GM12872 (cell line): ENCODE measurements at regions not wholly inside any gene's neighbourhood (a gene's known extent, or its start where the extent isn't known, plus 50 kb on each side); places are given as distances from the start of the nearest gene placed in this dataset.

ENCODE experiments used
- CTCF ChIP-seq: IDR thresholded peaks from 3 replicates; pipeline ENCODE4 v1.5.1; 2011; ENCODE audit warnings: low read depth, mild to moderate bottlenecking, low read length, moderate library complexity; ENCODE audit not compliant: insufficient read depth

GRCh38 chr5:4207486-4207885 lies 611.9 kb downstream of the IRX1 start:
- no peak for TF ChIP-seq CTCF

- TF ChIP-seq CTCF: no peak
Observed at GRCh38 chr5:4208537-4208936, 612.9 kb downstream of the IRX1 start.

- no peak for TF ChIP-seq CTCF
Observed at GRCh38 chr5:4208996-4209395, 613.4 kb downstream of the IRX1 start.

GRCh38 chr5:4212071-4212739 lies 616.6 kb downstream of the IRX1 start:
- no peak for TF ChIP-seq CTCF

- TF ChIP-seq CTCF: no peak
Observed at GRCh38 chr5:4212981-4213819, 617.6 kb downstream of the IRX1 start.

- no peak for TF ChIP-seq CTCF
Observed at GRCh38 chr5:4215143-4215542, 619.5 kb downstream of the IRX1 start.

- TF ChIP-seq CTCF: no peak
Observed at GRCh38 chr5:4216142-4216541, 620.5 kb downstream of the IRX1 start.
